IPS DF 6.9 (cell line): ENCODE measurements at regions not wholly inside any gene's neighbourhood (a gene's known extent, or its start where the extent isn't known, plus 50 kb on each side); places are given as distances from the start of the nearest gene placed in this dataset.
"Not testable (repeated sequence)": the region's sequence is repeated elsewhere in the genome, so short reads cannot be mapped to it uniquely, and the experiment has no call there.

Source experiments
- DNase-seq: peaks from one replicate; pipeline ENCODE4 v3.0.0-alpha.2; 2013; ENCODE audit warnings: low read depth, low spot score
- H3K27ac ChIP-seq: one replicate; pipeline ENCODE4 v1.5.1; 2013; ENCODE audit warnings: low read length, control low read depth
- H3K27me3 ChIP-seq: 2 replicates; pipeline ENCODE4 v1.6.1; 2013; ENCODE audit warnings: mild to moderate bottlenecking, low read length; ENCODE audit not compliant: control insufficient read depth, insufficient read depth
- H3K36me3 ChIP-seq: 2 replicates; pipeline ENCODE4 v1.6.1; 2013; ENCODE audit warnings: low read length; ENCODE audit not compliant: control insufficient read depth, insufficient read depth
- H3K4me1 ChIP-seq: 2 replicates; pipeline ENCODE4 v1.6.1; 2013; ENCODE audit warnings: low read length; ENCODE audit not compliant: control insufficient read depth, insufficient read depth
- H3K4me3 ChIP-seq: 2 replicates; pipeline ENCODE4 v1.5.1; 2013; ENCODE audit warnings: mild to moderate bottlenecking, low read length
- H3K9me3 ChIP-seq: 2 replicates; pipeline ENCODE4 v1.6.1; 2013; ENCODE audit warnings: low read length, inconsistent platforms; ENCODE audit not compliant: control insufficient read depth, insufficient read depth
- WGBS: extraction: QIAGEN DNeasy Blood & Tissue Kit; methylation state at CpG from one replicate; pipeline ENCODE4 v1.1.7; 2013; ENCODE audit warnings: mixed read lengths, missing lambda C conversion rate; ENCODE audit not compliant: insufficient read length, insufficient coverage; 5-methylcytosine and 5-hydroxymethylcytosine counted together

- DNase-seq: no peak
- no peak overlapping the region for H3K27ac ChIP-seq
- H3K36me3 ChIP-seq: no peaks in the 10 kb centered on the region
- no peaks in the 10 kb centered on the region for H3K4me1 ChIP-seq
- no peaks in the 10 kb centered on the region for H3K27me3 ChIP-seq
- H3K4me3 ChIP-seq: no peak overlapping the region
- H3K9me3 ChIP-seq: no peaks in the 10 kb centered on the region
These were observed 421.4 kb upstream of the UBE2E3 start for GRCh38 chr2:180559038-180559437.

- Histone ChIP-seq H3K9me3 (no peaks in the 10 kb centered on the region), H3K4me1 (no peaks in the 10 kb centered on the region), H3K27me3 (no peaks in the 10 kb centered on the region), H3K4me3 (no peak overlapping the region), H3K36me3 (no peaks in the 10 kb centered on the region), H3K27ac (no peak overlapping the region)
- WGBS: no CpG with 5 or more reads among the region's 19 CpGs
- DNase-seq: no peak
These were observed 424.9 kb upstream of the UBE2E3 start for GRCh38 chr2:180555391-180555965.

GRCh38 chr2:180554330-180554729 lies 426.1 kb upstream of the UBE2E3 start:
- no peaks in the 10 kb centered on the region for H3K4me1 ChIP-seq
- H3K36me3 ChIP-seq: no peaks in the 10 kb centered on the region
- H3K27me3 ChIP-seq: no peaks in the 10 kb centered on the region
- DNase-seq: no peak
- no peak overlapping the region for H3K4me3 ChIP-seq
- H3K9me3 ChIP-seq: no peaks in the 10 kb centered on the region
- H3K27ac ChIP-seq: no peak overlapping the region

- Histone ChIP-seq H3K4me1 (no peaks in the 10 kb centered on the region), H3K27me3 (no peaks in the 10 kb centered on the region), H3K4me3 (no peak overlapping the region), H3K9me3 (no peaks in the 10 kb centered on the region), H3K36me3 (no peaks in the 10 kb centered on the region), H3K27ac (no peak overlapping the region)
- no peak for DNase-seq
These were observed 427.2 kb upstream of the UBE2E3 start for GRCh38 chr2:180553094-180553715.

- no peak overlapping the region for H3K4me3 ChIP-seq
- no peaks in the 10 kb centered on the region for H3K9me3 ChIP-seq
- H3K36me3 ChIP-seq: no peaks in the 10 kb centered on the region
- no peaks in the 10 kb centered on the region for H3K27me3 ChIP-seq
- H3K27ac ChIP-seq: no peak overlapping the region
- no peaks in the 10 kb centered on the region for H3K4me1 ChIP-seq
- DNase-seq: no peak
These were observed 437.9 kb upstream of the UBE2E3 start for GRCh38 chr2:180542511-180542910.

- H3K4me3 ChIP-seq: no peak overlapping the region
- no peak overlapping the region for H3K27ac ChIP-seq
- no peaks in the 10 kb centered on the region for H3K4me1 ChIP-seq
- WGBS: no CpG with 5 or more reads among the region's 8 CpGs
- DNase-seq: no peak
- no peaks in the 10 kb centered on the region for H3K36me3 ChIP-seq
- no peaks in the 10 kb centered on the region for H3K27me3 ChIP-seq
- H3K9me3 ChIP-seq: no peaks in the 10 kb centered on the region
These were observed 439.6 kb upstream of the UBE2E3 start for GRCh38 chr2:180540761-180541160.

GRCh38 chr2:180539541-180539940 lies 440.9 kb upstream of the UBE2E3 start:
- no peak overlapping the region for H3K27ac ChIP-seq
- H3K36me3 ChIP-seq: no peaks in the 10 kb centered on the region
- DNase-seq: no peak
- H3K9me3 ChIP-seq: no peaks in the 10 kb centered on the region
- no peaks in the 10 kb centered on the region for H3K4me1 ChIP-seq
- H3K27me3 ChIP-seq: no peaks in the 10 kb centered on the region
- H3K4me3 ChIP-seq: no peak overlapping the region

- H3K4me1 ChIP-seq: no peaks in the 10 kb centered on the region
- H3K27ac ChIP-seq: no peak overlapping the region
- WGBS: no CpG with 5 or more reads among the region's 1 CpG
- no peak overlapping the region for H3K4me3 ChIP-seq
- H3K36me3 ChIP-seq: no peaks in the 10 kb centered on the region
- no peaks in the 10 kb centered on the region for H3K9me3 ChIP-seq
- H3K27me3 ChIP-seq: no peaks in the 10 kb centered on the region
- DNase-seq: no peak
These were observed 445.1 kb upstream of the UBE2E3 start for GRCh38 chr2:180535289-180535688.

GRCh38 chr2:180531787-180532186 lies 448.6 kb upstream of the UBE2E3 start:
- WGBS: no CpG with 5 or more reads among the region's 8 CpGs

GRCh38 chr2:180524499-180524898 lies 455.9 kb upstream of the UBE2E3 start:
- Histone ChIP-seq H3K36me3 (no peaks in the 10 kb centered on the region), H3K4me1 (no peaks in the 10 kb centered on the region; the same call in 1 of the 2 replicates), H3K27me3 (no peaks in the 10 kb centered on the region), H3K27ac (no peak overlapping the region), H3K4me3 (no peak overlapping the region), H3K9me3 (no peaks in the 10 kb centered on the region)
- no CpG with 5 or more reads among the region's 2 CpGs for WGBS
- DNase-seq: no peak

More at GRCh38 chr2:180531787-180532186, 448.6 kb upstream of the UBE2E3 start:
- not testable (repeated sequence) for DNase-seq, H3K4me1 ChIP-seq, H3K9me3 ChIP-seq, H3K27ac ChIP-seq, H3K4me3 ChIP-seq, H3K36me3 ChIP-seq, H3K27me3 ChIP-seq

GRCh38 chr2:180523621-180524340 lies 456.6 kb upstream of the UBE2E3 start:
- DNase-seq: no peak

More at GRCh38 chr2:180523621-180524340, 456.6 kb upstream of the UBE2E3 start:
- H3K4me1 ChIP-seq: no peaks in the 10 kb centered on the region; the same call in 1 of the 2 replicates
- H3K27ac ChIP-seq: no peak overlapping the region
- H3K9me3 ChIP-seq: no peaks in the 10 kb centered on the region
- H3K36me3 ChIP-seq: no peaks in the 10 kb centered on the region
- WGBS: no CpG with 5 or more reads among the region's 6 CpGs
- no peak overlapping the region for H3K4me3 ChIP-seq
- no peaks in the 10 kb centered on the region for H3K27me3 ChIP-seq
